Naive thymus-derived CD4-positive, alpha-beta T cell (primary cell): ENCODE measurements at regions not wholly inside any gene's neighbourhood (a gene's known extent, or its start where the extent isn't known, plus 50 kb on each side); places are given as distances from the start of the nearest gene placed in this dataset.

Source experiments
- ATAC-seq: fragments of 150-1000 bp; cut with Tn5 transposase; 2 replicates; pipeline ENCODE4 v1.10.0; 2021; ENCODE audit warnings: mild to moderate bottlenecking, moderate library complexity
- CTCF ChIA-PET: fragments of 350-600 bp; sonication (Branson Sonifier 250); formaldehyde crosslinking; loops from one replicate; lab custom pipeline; 2021; ENCODE audit warnings: antibody characterized with exemption; lab: Charles Lee
- POLR2A ChIA-PET: fragments of 350-600 bp; sonication (Branson Sonifier 250); formaldehyde crosslinking; loops from one replicate; lab custom pipeline; 2021; ENCODE audit warnings: antibody characterized with exemption, inconsistent platforms; lab: Charles Lee
- DNase-seq, 9 donors: peaks; one replicate each; pipeline versions ENCODE4 v3.0.0 to v3.0.0-alpha.2; 2020 to 2022; ENCODE audit warnings: mixed read lengths in 1 of 9
- H3K27ac ChIP-seq: one replicate; pipeline ENCODE4 v1.7.0; 2013; ENCODE audit warnings: mild to moderate bottlenecking, low read depth, low read length, moderate library complexity
- H3K27me3 ChIP-seq, 2 donors: one replicate each; pipeline ENCODE4 v1.7.0; 2013; ENCODE audit warnings: low read length in 2 of 2, mild to moderate bottlenecking in 2 of 2, moderate library complexity in 2 of 2; ENCODE audit not compliant: control insufficient read depth in 2 of 2, insufficient read depth in 2 of 2
- H3K36me3 ChIP-seq, 3 experiments: 1 replicate in 2 of 3; 2 replicates in 1 of 3; pipeline ENCODE4 v1.7.0; 2013; ENCODE audit warnings: low read length in 3 of 3, mild to moderate bottlenecking in 3 of 3, moderate library complexity in 1 of 3; ENCODE audit not compliant: insufficient read depth in 3 of 3, control insufficient read depth in 2 of 3
- H3K4me1 ChIP-seq, 2 donors: one replicate each; pipeline ENCODE4 v1.7.0; 2013; ENCODE audit warnings: low read length in 2 of 2, mild to moderate bottlenecking in 2 of 2, moderate library complexity in 1 of 2; ENCODE audit not compliant: control insufficient read depth in 2 of 2, insufficient read depth in 2 of 2
- H3K4me3 ChIP-seq: 2 replicates; pipeline ENCODE4 v1.7.0; 2013; ENCODE audit warnings: mild to moderate bottlenecking, low read length
- H3K9me3 ChIP-seq, 3 experiments: 1 replicate in 2 of 3; 2 replicates in 1 of 3; pipeline ENCODE4 v1.7.0; 2013; ENCODE audit warnings: low read length in 3 of 3; ENCODE audit not compliant: control insufficient read depth in 2 of 3
- H3K27ac Mint-ChIP-seq, 9 donors: one replicate each; pipeline ENCODE4 v1.8.0; 2020 to 2022; ENCODE audit warnings: mixed read lengths in 9 of 9, mild to moderate bottlenecking in 8 of 9, moderate library complexity in 5 of 9, inconsistent platforms in 2 of 9
- H3K27me3 Mint-ChIP-seq, 5 donors: one replicate each; pipeline ENCODE4 v1.8.0; 2021 to 2022; ENCODE audit warnings: mixed read lengths in 5 of 5, mild to moderate bottlenecking in 1 of 5
- H3K36me3 Mint-ChIP-seq, 5 donors: one replicate each; pipeline ENCODE4 v1.8.0; 2020 to 2022; ENCODE audit warnings: mixed read lengths in 5 of 5, mild to moderate bottlenecking in 3 of 5, inconsistent platforms in 1 of 5
- H3K4me1 Mint-ChIP-seq, 7 donors: one replicate each; pipeline ENCODE4 v1.8.0; 2020 to 2022; ENCODE audit warnings: mixed read lengths in 7 of 7, mild to moderate bottlenecking in 3 of 7, inconsistent platforms in 1 of 7
- H3K4me3 Mint-ChIP-seq, 10 donors: one replicate each; pipeline ENCODE4 v1.8.0; 2020 to 2022; ENCODE audit warnings: mild to moderate bottlenecking in 10 of 10, mixed read lengths in 10 of 10, moderate library complexity in 6 of 10, inconsistent platforms in 2 of 10
- H3K9me3 Mint-ChIP-seq, 11 donors: one replicate each; pipeline ENCODE4 v1.8.0; 2020 to 2022; ENCODE audit warnings: mixed read lengths in 11 of 11, mild to moderate bottlenecking in 4 of 11, inconsistent platforms in 1 of 11, moderate library complexity in 1 of 11
- intact Hi-C, 2 donors: fragments of 100-400 bp; cut with micrococcal nuclease; formaldehyde crosslinking; loops; one replicate each; pipeline ENCODE4 v1.15.1; 2023

DNA sequence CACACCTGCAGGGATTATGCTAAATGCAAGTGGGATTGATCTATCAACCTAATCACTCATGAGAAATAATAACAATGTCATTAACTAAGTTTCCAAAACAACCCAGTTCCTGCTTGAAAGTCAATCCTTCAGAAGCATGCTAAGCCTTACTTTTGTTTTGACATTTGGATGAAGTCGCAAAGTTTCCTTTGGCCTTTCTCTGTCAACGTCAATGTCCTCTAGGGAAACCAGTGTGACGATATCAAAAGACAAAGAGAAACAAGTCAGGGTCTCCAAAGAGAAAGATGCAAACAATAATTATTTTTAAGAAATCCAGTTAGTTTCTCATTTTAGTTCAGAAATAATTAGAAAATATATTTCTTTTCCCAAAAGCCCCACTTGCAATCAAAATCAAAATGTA lies 86.7 kb upstream of the SRD5A3 start:
- CTCF ChIA-PET = interaction anchor here (0.8 kb wide), 1 partner anchor 442 kb away, joined by 3 read pairs; no protein-coding TSS in a partner anchor
- Mint-ChIP-seq H3K27me3 (peaks cover 5 to 19% (median 12%) of the 10 kb centered on the region in 5 donors), H3K9me3 (peaks cover 0 to 2% (median 0%) of the 10 kb centered on the region in 11 donors), H3K4me1 (no peaks in the 10 kb centered on the region), H3K4me3 (no peak overlapping the region), H3K36me3 (no peaks in the 10 kb centered on the region), H3K27ac (no peak overlapping the region)
- Histone ChIP-seq H3K4me1 (no peaks in the 10 kb centered on the region), H3K4me3 (no peak overlapping the region), H3K9me3 (no peaks in the 10 kb centered on the region), H3K27ac (no peak overlapping the region), H3K36me3 (no peaks in the 10 kb centered on the region), H3K27me3 (no peaks in the 10 kb centered on the region)
- intact Hi-C loops = no loop called here
- POLR2A ChIA-PET = no interaction called here
- DNase-seq = no peak
- ATAC-seq = no peak

DNA sequence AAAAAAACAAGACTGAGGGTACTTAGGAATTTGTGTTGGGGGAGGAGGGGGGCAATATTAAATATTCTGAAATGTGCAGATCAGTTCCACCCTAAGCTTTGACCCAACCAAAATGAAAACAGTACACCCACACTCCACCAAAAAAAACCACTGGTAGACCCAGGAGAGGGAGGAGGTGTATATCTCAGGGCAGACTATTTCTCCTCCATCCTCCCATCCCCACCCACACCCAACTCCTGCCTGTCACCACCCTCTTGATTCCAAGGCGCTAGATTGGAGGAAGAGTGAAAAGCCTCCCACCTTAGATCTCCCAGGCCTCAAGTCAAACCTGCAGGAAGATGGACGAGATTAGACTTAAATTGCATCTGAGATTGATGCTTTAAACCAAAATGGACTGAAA lies 76.6 kb upstream of the SRD5A3 start:
- ATAC-seq = no peak
- Mint-ChIP-seq H3K4me3 (no peak overlapping the region), H3K27ac (no peak overlapping the region), H3K27me3 (peaks cover 2 to 34% (median 27%) of the 10 kb centered on the region in 5 donors), H3K36me3 (no peaks in the 10 kb centered on the region), H3K4me1 (no peaks in the 10 kb centered on the region), H3K9me3 (peaks cover 0 to 1% (median 0%) of the 10 kb centered on the region in 11 donors)
- Histone ChIP-seq H3K36me3 (no peaks in the 10 kb centered on the region), H3K4me3 (no peak overlapping the region), H3K9me3 (no peaks in the 10 kb centered on the region), H3K27me3 (no peaks in the 10 kb centered on the region), H3K4me1 (no peaks in the 10 kb centered on the region), H3K27ac (no peak overlapping the region)
- DNase-seq = no peak
- intact Hi-C loops = no loop called here
- POLR2A ChIA-PET = no interaction called here
- CTCF ChIA-PET = no interaction called here

DNA sequence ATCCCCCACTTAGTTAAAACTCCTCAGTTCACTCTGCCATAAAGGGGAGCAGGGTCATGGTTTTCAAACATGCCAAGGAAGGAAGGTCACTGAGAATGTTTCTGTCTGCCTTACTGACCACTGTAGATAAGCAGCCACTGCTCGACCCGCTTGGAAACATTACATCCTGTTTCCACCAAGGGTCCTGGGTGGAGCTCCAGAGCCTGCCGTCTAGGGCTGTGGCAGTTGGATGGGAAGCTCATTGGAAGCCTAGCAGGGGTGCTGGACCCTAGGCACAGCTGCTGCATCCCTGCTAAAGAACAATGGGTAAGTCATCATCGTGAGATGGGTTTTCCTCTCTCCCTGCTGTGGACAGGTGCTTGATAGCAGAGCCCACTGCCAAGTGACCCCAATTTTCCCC lies 76.0 kb upstream of the SRD5A3 start:
- H3K9me3 Mint-ChIP-seq = peaks cover 0 to 1% (median 0%) of the 10 kb centered on the region in 11 donors
- Histone ChIP-seq H3K36me3 (no peaks in the 10 kb centered on the region), H3K9me3 (no peaks in the 10 kb centered on the region), H3K4me1 (no peaks in the 10 kb centered on the region), H3K4me3 (no peak overlapping the region), H3K27ac (no peak overlapping the region), H3K27me3 (no peaks in the 10 kb centered on the region)
- no peaks in the 10 kb centered on the region for H3K36me3 Mint-ChIP-seq
- H3K4me1 Mint-ChIP-seq = no peaks in the 10 kb centered on the region
- ChIA-PET POLR2A (no interaction called here), CTCF (no interaction called here)
- H3K4me3 Mint-ChIP-seq = no peak overlapping the region
- H3K27me3 Mint-ChIP-seq = peaks cover 2 to 37% (median 28%) of the 10 kb centered on the region in 5 donors
- DNase-seq (no peak), ATAC-seq (no peak)
- intact Hi-C loops = no loop called here
- H3K27ac Mint-ChIP-seq = no peak overlapping the region

- Mint-ChIP-seq H3K9me3 (peaks cover 0 to 1% (median 0%) of the 10 kb centered on the region in 11 donors), H3K27ac (no peak overlapping the region), H3K4me3 (no peak overlapping the region), H3K27me3 (peaks cover 2 to 36% (median 25%) of the 10 kb centered on the region in 5 donors), H3K36me3 (no peaks in the 10 kb centered on the region), H3K4me1 (no peaks in the 10 kb centered on the region)
- Histone ChIP-seq H3K27ac (no peak overlapping the region), H3K27me3 (no peaks in the 10 kb centered on the region), H3K4me3 (no peak overlapping the region), H3K9me3 (no peaks in the 10 kb centered on the region), H3K4me1 (no peaks in the 10 kb centered on the region), H3K36me3 (no peaks in the 10 kb centered on the region)
- no peak for DNase-seq
- CTCF ChIA-PET = no interaction called here
- intact Hi-C loops = no loop called here
- ATAC-seq = no peak
- POLR2A ChIA-PET = no interaction called here
Measured at GRCh38 chr4:55270481-55270880, 75.6 kb upstream of the SRD5A3 start.

DNA sequence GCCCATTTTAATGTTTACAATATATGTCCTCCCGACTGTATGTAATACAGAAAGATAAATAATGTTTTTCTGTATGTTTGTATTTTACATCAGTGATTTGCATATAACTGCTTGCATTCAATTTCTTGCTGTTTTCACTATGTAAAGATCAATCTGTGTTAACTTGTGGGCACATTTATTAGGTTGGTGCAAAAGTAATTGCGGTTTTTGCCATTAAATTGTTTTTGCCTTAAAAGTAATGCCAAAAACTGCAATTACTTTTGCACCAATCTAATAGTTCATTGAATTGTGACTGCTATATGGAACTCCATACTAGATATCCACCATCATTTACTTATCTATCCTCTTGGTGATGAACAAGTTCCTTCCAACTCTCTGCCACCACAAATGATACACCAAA lies 73.9 kb upstream of the SRD5A3 start:
- H3K36me3 Mint-ChIP-seq = no peaks in the 10 kb centered on the region
- no peaks in the 10 kb centered on the region for H3K27me3 ChIP-seq
- no peak for ATAC-seq

DNA sequence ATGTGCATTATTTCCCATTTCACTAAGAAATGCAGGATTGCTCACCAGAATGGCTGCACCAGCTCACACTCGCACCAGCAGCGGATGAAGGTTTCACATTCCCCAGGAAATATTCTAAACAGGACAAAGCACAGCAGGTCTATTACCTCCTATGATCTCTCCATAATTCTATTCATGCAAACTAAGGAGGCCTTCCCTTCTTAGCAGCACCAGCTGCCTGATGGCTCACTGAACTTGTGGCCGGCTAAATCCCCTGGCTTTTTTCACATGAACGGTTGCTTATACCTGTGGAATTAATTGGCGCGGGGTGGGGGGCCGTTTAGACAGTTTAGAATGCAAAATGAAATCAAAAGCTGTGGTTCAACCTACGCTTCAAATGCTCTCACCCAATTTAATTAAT lies 73.5 kb upstream of the SRD5A3 start:
- Mint-ChIP-seq H3K4me3 (no peak overlapping the region), H3K4me1 (no peaks in the 10 kb centered on the region), H3K36me3 (no peaks in the 10 kb centered on the region), H3K27ac (no peak overlapping the region), H3K27me3 (peaks cover 2 to 33% (median 23%) of the 10 kb centered on the region in 5 donors), H3K9me3 (peaks cover 0 to 1% (median 0%) of the 10 kb centered on the region in 11 donors)
- Histone ChIP-seq H3K36me3 (no peaks in the 10 kb centered on the region), H3K4me3 (no peak overlapping the region), H3K27ac (no peak overlapping the region), H3K9me3 (no peaks in the 10 kb centered on the region), H3K27me3 (no peaks in the 10 kb centered on the region), H3K4me1 (no peaks in the 10 kb centered on the region)
- DNase-seq (no peak), ATAC-seq (no peak)
- intact Hi-C loops = no loop called here
- POLR2A ChIA-PET = no interaction called here
- CTCF ChIA-PET = no interaction called here

More for the DNA sequence above, 73.9 kb upstream of the SRD5A3 start:
- H3K4me3 ChIP-seq = no peak overlapping the region
- POLR2A ChIA-PET = no interaction called here
- H3K4me1 Mint-ChIP-seq = no peaks in the 10 kb centered on the region
- H3K27ac ChIP-seq = no peak overlapping the region
- H3K9me3 Mint-ChIP-seq = peaks cover 0 to 1% (median 0%) of the 10 kb centered on the region in 11 donors
- H3K27ac Mint-ChIP-seq = no peak overlapping the region
- no peaks in the 10 kb centered on the region for H3K9me3 ChIP-seq
- intact Hi-C loops = no loop called here
- peaks cover 2 to 35% (median 19%) of the 10 kb centered on the region in 5 donors for H3K27me3 Mint-ChIP-seq
- H3K4me3 Mint-ChIP-seq = no peak overlapping the region
- CTCF ChIA-PET = no interaction called here
- no peaks in the 10 kb centered on the region for H3K4me1 ChIP-seq
- no peak for DNase-seq
- H3K36me3 ChIP-seq = no peaks in the 10 kb centered on the region

DNA sequence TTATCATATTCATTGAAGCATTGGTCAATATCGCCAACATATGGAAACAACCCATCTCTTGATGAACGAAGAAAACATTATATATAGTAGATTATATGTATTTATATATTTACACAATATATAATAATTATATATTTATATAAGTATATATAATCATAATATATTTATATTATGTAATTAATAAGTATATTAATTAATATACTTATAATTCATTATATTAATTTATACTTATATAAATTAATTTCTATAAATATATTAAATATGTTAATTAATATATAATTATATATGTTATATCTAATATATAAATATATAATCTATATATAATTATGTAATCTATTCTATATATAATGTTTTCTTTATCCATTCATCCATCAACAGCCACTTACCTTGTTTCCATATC lies 69.0 kb upstream of the SRD5A3 start:
- no peaks in the 10 kb centered on the region for H3K4me1 ChIP-seq
- DNase-seq (no peak), ATAC-seq (no peak)
- ChIA-PET POLR2A (no interaction called here), CTCF (no interaction called here)
- Mint-ChIP-seq H3K27me3 (peaks cover 2 to 36% (median 34%) of the 10 kb centered on the region in 5 donors), H3K36me3 (peaks cover 0 to 6% (median 0%) of the 10 kb centered on the region in 5 donors), H3K9me3 (peaks cover 0 to 19% (median 7%) of the 10 kb centered on the region in 11 donors), H3K4me3 (no peak overlapping the region), H3K27ac (no peak overlapping the region), H3K4me1 (no peaks in the 10 kb centered on the region)
- no peaks in the 10 kb centered on the region for H3K36me3 ChIP-seq
- H3K27me3 ChIP-seq = no peaks in the 10 kb centered on the region
- no peaks in the 10 kb centered on the region for H3K9me3 ChIP-seq
- H3K27ac ChIP-seq = no peak overlapping the region
- no peak overlapping the region for H3K4me3 ChIP-seq
- intact Hi-C loops = no loop called here
